ENCODE measurements at regions not wholly inside any gene's neighbourhood (a gene's known extent, or its start where the extent isn't known, plus 50 kb on each side); places are given as distances from the start of the nearest gene placed in this dataset.

DNA sequence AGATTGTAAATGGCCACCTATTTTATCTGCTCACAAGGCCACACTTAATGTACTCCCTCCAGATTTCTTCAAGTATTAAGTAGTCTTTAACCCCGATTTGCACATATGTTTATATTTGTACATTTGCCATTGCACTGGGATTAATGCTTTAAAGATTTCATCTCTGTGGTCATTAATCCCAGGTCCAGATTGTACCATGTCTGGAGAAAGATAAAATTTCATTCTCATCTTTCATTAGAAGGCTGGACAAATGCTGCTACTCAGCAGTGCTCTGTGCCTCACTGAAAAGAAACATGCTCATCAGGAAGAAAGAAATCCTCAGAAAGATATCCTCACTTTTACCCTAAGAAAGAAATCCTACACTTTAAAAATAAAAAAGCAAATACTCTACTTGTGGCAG lies 62.5 kb upstream of the LRRC3B start (continued):
- TF ChIP-seq, protein P1, sequence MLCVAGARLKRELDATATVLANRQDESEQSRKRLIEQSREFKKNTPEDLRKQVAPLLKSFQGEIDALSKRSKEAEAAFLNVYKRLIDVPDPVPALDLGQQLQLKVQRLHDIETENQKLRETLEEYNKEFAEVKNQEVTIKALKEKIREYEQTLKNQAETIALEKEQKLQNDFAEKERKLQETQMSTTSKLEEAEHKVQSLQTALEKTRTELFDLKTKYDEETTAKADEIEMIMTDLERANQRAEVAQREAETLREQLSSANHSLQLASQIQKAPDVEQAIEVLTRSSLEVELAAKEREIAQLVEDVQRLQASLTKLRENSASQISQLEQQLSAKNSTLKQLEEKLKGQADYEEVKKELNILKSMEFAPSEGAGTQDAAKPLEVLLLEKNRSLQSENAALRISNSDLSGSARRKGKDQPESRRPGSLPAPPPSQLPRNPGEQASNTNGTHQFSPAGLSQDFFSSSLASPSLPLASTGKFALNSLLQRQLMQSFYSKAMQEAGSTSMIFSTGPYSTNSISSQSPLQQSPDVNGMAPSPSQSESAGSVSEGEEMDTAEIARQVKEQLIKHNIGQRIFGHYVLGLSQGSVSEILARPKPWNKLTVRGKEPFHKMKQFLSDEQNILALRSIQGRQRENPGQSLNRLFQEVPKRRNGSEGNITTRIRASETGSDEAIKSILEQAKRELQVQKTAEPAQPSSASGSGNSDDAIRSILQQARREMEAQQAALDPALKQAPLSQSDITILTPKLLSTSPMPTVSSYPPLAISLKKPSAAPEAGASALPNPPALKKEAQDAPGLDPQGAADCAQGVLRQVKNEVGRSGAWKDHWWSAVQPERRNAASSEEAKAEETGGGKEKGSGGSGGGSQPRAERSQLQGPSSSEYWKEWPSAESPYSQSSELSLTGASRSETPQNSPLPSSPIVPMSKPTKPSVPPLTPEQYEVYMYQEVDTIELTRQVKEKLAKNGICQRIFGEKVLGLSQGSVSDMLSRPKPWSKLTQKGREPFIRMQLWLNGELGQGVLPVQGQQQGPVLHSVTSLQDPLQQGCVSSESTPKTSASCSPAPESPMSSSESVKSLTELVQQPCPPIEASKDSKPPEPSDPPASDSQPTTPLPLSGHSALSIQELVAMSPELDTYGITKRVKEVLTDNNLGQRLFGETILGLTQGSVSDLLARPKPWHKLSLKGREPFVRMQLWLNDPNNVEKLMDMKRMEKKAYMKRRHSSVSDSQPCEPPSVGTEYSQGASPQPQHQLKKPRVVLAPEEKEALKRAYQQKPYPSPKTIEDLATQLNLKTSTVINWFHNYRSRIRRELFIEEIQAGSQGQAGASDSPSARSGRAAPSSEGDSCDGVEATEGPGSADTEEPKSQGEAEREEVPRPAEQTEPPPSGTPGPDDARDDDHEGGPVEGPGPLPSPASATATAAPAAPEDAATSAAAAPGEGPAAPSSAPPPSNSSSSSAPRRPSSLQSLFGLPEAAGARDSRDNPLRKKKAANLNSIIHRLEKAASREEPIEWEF (IDR thresholded peaks at IDR 0.05; ENCODE audit: insufficient replicate concordance, low read depth, low read length), result no peak
- TF ChIP-seq PAX5 (IDR thresholded peaks at IDR 0.05; ENCODE audit: borderline replicate concordance, low read depth, low read length), result no peak

DNA sequence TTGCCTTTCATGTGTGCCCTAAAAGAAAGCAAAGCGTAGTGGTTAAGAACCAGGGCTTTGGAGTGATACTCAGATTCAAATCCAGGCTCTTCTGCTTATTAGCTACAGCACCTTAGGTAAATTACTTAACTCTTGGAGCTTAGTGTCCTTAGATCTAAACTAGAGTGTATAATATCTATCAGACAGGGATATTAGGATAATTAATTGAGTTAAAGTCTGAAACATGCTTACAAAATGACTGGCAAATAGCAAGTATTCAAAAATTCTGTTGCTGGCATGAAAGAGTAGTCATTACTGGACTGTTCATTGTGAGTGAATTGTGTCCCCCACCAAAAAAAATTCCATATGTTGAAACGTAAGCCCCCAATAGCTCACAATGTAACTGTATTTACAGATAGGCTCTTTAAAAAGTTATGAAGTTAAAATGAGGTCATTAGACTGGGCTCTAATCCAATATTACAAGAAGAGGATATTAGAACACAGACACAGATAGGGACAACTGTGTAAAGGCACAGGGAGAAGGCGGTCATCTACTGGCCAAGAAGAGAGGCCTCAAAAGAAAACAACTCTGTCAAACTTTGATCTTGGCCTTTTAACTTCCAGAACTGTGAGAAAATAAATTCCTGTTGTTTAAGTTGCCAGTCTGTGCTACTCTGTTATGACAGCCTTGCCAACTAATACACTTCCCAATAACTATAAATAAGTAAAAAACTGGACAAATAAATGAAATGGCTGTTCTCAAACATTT lies 60.4 kb upstream of the LRRC3B start:
- no peak overlapping the region for H2AFZ ChIP-seq (ENCODE audit: control insufficient read depth, low read depth, low read length)
- intact Hi-C loops (cut with micrococcal nuclease; ENCODE audit: unreplicated experiment), result no loop called here
- no peaks in the 10 kb centered on the region for H3K79me2 ChIP-seq (ENCODE audit: control insufficient read depth, insufficient read depth, low read length)
- H3K27ac ChIP-seq (ENCODE audit: control insufficient read depth, insufficient read depth), result no peak overlapping the region
- WGBS (ENCODE audit: insufficient coverage, insufficient replicate concordance, low lambda C conversion rate, missing lambda C conversion rate), result 2% methylated on average over 3 of the region's 3 CpGs
- ChIA-PET POLR2A (no interaction called here), CTCF (interaction anchor here (1.3 kb wide), 1 partner anchor 16 kb away, joined by 3 read pairs; no protein-coding TSS in a partner anchor), RAD21 (ENCODE audit: unreplicated experiment) (no interaction called here), SMC1A (ENCODE audit: uncharacterized antibody, unreplicated experiment) (no interaction called here)
- no peaks in the 10 kb centered on the region for H4K20me1 ChIP-seq (ENCODE audit: control insufficient read depth, insufficient read depth)
- H3K27me3 ChIP-seq (replicated peaks in 1 of 2; ENCODE audit: control insufficient read depth in 2 of 2, insufficient read depth in 2 of 2, low read length in 1 of 2), result no peaks in the 10 kb centered on the region
- no peak overlapping the region for H3K4me3 ChIP-seq
- no peak for DNase-seq (ENCODE audit: low read depth, low spot score)
- in situ Hi-C loops (cut with MboI), result no loop called here
- H3K4me1 ChIP-seq (ENCODE audit: control insufficient read depth, insufficient read depth, low read length), result no peaks in the 10 kb centered on the region
- H3K4me2 ChIP-seq (ENCODE audit: control insufficient read depth, insufficient read depth), result no peak overlapping the region
- H3K9me3 ChIP-seq (replicated peaks; ENCODE audit: control insufficient read depth, insufficient read depth, low read length), result no peaks in the 10 kb centered on the region
- H3K36me3 ChIP-seq (ENCODE audit: control insufficient read depth in 2 of 2, insufficient read depth in 2 of 2, low read length in 1 of 2), result no peaks in the 10 kb centered on the region
- TF ChIP-seq RELA (IDR thresholded peaks at IDR 0.05; ENCODE audit: borderline replicate concordance, partially characterized antibody) (no peak), CEBPB (IDR thresholded peaks at IDR 0.05; ENCODE audit: borderline replicate concordance in 1 of 2, low read depth in 2 of 2, low read length in 2 of 2) (no peak), TCF7 (IDR thresholded peaks at IDR 0.05; ENCODE audit: borderline replicate concordance) (no peak), MYB (IDR thresholded peaks at IDR 0.05; ENCODE audit: borderline replicate concordance, low read depth, low read length) (no peak), TARDBP (IDR thresholded peaks at IDR 0.05; ENCODE audit: borderline replicate concordance) (no peak)
- TF ChIP-seq, protein P2, sequence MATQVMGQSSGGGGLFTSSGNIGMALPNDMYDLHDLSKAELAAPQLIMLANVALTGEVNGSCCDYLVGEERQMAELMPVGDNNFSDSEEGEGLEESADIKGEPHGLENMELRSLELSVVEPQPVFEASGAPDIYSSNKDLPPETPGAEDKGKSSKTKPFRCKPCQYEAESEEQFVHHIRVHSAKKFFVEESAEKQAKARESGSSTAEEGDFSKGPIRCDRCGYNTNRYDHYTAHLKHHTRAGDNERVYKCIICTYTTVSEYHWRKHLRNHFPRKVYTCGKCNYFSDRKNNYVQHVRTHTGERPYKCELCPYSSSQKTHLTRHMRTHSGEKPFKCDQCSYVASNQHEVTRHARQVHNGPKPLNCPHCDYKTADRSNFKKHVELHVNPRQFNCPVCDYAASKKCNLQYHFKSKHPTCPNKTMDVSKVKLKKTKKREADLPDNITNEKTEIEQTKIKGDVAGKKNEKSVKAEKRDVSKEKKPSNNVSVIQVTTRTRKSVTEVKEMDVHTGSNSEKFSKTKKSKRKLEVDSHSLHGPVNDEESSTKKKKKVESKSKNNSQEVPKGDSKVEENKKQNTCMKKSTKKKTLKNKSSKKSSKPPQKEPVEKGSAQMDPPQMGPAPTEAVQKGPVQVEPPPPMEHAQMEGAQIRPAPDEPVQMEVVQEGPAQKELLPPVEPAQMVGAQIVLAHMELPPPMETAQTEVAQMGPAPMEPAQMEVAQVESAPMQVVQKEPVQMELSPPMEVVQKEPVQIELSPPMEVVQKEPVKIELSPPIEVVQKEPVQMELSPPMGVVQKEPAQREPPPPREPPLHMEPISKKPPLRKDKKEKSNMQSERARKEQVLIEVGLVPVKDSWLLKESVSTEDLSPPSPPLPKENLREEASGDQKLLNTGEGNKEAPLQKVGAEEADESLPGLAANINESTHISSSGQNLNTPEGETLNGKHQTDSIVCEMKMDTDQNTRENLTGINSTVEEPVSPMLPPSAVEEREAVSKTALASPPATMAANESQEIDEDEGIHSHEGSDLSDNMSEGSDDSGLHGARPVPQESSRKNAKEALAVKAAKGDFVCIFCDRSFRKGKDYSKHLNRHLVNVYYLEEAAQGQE (IDR thresholded peaks at IDR 0.05; ENCODE audit: low read depth, low read length), result no peak
- TF ChIP-seq, protein P3, sequence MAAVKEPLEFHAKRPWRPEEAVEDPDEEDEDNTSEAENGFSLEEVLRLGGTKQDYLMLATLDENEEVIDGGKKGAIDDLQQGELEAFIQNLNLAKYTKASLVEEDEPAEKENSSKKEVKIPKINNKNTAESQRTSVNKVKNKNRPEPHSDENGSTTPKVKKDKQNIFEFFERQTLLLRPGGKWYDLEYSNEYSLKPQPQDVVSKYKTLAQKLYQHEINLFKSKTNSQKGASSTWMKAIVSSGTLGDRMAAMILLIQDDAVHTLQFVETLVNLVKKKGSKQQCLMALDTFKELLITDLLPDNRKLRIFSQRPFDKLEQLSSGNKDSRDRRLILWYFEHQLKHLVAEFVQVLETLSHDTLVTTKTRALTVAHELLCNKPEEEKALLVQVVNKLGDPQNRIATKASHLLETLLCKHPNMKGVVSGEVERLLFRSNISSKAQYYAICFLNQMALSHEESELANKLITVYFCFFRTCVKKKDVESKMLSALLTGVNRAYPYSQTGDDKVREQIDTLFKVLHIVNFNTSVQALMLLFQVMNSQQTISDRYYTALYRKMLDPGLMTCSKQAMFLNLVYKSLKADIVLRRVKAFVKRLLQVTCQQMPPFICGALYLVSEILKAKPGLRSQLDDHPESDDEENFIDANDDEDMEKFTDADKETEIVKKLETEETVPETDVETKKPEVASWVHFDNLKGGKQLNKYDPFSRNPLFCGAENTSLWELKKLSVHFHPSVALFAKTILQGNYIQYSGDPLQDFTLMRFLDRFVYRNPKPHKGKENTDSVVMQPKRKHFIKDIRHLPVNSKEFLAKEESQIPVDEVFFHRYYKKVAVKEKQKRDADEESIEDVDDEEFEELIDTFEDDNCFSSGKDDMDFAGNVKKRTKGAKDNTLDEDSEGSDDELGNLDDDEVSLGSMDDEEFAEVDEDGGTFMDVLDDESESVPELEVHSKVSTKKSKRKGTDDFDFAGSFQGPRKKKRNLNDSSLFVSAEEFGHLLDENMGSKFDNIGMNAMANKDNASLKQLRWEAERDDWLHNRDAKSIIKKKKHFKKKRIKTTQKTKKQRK (IDR thresholded peaks at IDR 0.05; ENCODE audit: low read depth, low read length), result no peak
- no peak for FAIRE-seq
- no peak for ATAC-seq
- BruUV-seq (replicated peaks), result no TSS peak
- no peak overlapping the region for H3K9ac ChIP-seq (ENCODE audit: control insufficient read depth, insufficient read depth, low read length)
